GM12878 (cell line): ENCODE measurements at regions not wholly inside any gene's neighbourhood (a gene's known extent, or its start where the extent isn't known, plus 50 kb on each side); places are given as distances from the start of the nearest gene placed in this dataset.

Experiments used
- ATAC-seq: fragments of 200-7000 bp; cut with Tn5 transposase; 3 replicates; pipeline ENCODE4 v1.9.1; 2020; ENCODE audit warnings: mild to moderate bottlenecking, moderate library complexity
- BruUV-seq: library from RNA; stranded (reverse); fragments of 400-500 nt; replicated peaks from 2 replicates; lab custom pipeline; 2021; lab: Mats Ljungman, UMichigan
- CTCF ChIA-PET: fragments of 300-600 bp; sonication (Branson Sonifier 250); formaldehyde crosslinking; extraction: SDS; loops from one replicate; lab custom pipeline; 2021; ENCODE audit warnings: inconsistent platforms; lab: Yijun Ruan, JAX
- POLR2A ChIA-PET: fragments of 350-600 bp; formaldehyde crosslinking; extraction: SDS; loops from one replicate; lab custom pipeline; 2021; ENCODE audit warnings: inconsistent platforms; lab: Charles Lee
- RAD21 ChIA-PET: fragments of 300-600 bp; sonication (Branson Sonifier 250); formaldehyde crosslinking; loops from one replicate; lab custom pipeline; 2023; ENCODE audit warnings: antibody characterized with exemption; ENCODE audit not compliant: unreplicated experiment; lab: Charles Lee
- SMC1A ChIA-PET: fragments of 300-600 bp; sonication (Branson Sonifier 250); formaldehyde crosslinking; loops from one replicate; lab custom pipeline; 2023; ENCODE audit not compliant: unreplicated experiment, uncharacterized antibody; lab: Charles Lee
- DNase-seq: peaks from one replicate; pipeline ENCODE4 v3.0.0-alpha.2; 2011; ENCODE audit warnings: low read depth, low spot score
- FAIRE-seq: peaks from 3 replicates; lab custom pipeline; 2011; peaks lifted over from hg19 to GRCh38; lab: Jason Lieb, UNC
- H2AFZ ChIP-seq: 2 replicates; pipeline ENCODE4 v1.6.0; 2011; ENCODE audit warnings: low read depth, low read length, control low read depth; ENCODE audit not compliant: control insufficient read depth
- H3K27ac ChIP-seq: 2 replicates; pipeline ENCODE4 v1.5.1; 2011; ENCODE audit warnings: control low read depth; ENCODE audit not compliant: control insufficient read depth, insufficient read depth
- H3K27me3 ChIP-seq, 2 experiments: replicated peaks in 1 of 2; 2 replicates each; pipeline versions ENCODE4 v1.6.0 to v1.6.1; 2011; ENCODE audit warnings: low read length in 1 of 2; ENCODE audit not compliant: control insufficient read depth in 2 of 2, insufficient read depth in 2 of 2
- H3K36me3 ChIP-seq, 2 experiments: 2 replicates each; pipeline ENCODE4 v1.5.1; 2011; ENCODE audit warnings: low read length in 1 of 2; ENCODE audit not compliant: control insufficient read depth in 2 of 2, insufficient read depth in 2 of 2
- H3K4me1 ChIP-seq: 2 replicates; pipeline ENCODE4 v1.6.1; 2011; ENCODE audit warnings: mild to moderate bottlenecking, low read length, moderate library complexity, mixed read lengths; ENCODE audit not compliant: control insufficient read depth, insufficient read depth
- H3K4me2 ChIP-seq: 2 replicates; pipeline ENCODE4 v1.6.0; 2011; ENCODE audit warnings: control low read depth; ENCODE audit not compliant: control insufficient read depth, insufficient read depth
- H3K4me3 ChIP-seq: fragments of 200-600 bp; sonication (generic); 2 replicates; pipeline ENCODE4 v1.5.1; 2016
- H3K79me2 ChIP-seq: 2 replicates; pipeline ENCODE4 v1.6.0; 2011; ENCODE audit warnings: low read length; ENCODE audit not compliant: control insufficient read depth, insufficient read depth
- H3K9ac ChIP-seq: 2 replicates; pipeline ENCODE4 v1.8.0; 2011; ENCODE audit warnings: low read length, control low read depth, mixed read lengths; ENCODE audit not compliant: control insufficient read depth, insufficient read depth
- H3K9me3 ChIP-seq: replicated peaks from 3 replicates; pipeline ENCODE4 v1.5.1; 2011; ENCODE audit warnings: mild to moderate bottlenecking, low read length; ENCODE audit not compliant: control insufficient read depth, insufficient read depth
- H4K20me1 ChIP-seq: 2 replicates; pipeline ENCODE4 v1.6.0; 2011; ENCODE audit not compliant: control insufficient read depth, insufficient read depth
- BACH1 ChIP-seq: fragments of 450-650 bp; IDR thresholded peaks from 2 replicates; pipeline ENCODE4 v1.6.1; 2017; ENCODE audit warnings: mild to moderate bottlenecking, borderline replicate concordance
- BMI1 ChIP-seq: fragments of 450-650 bp; IDR thresholded peaks from 2 replicates; pipeline ENCODE4 v1.6.1; 2016; ENCODE audit warnings: mild to moderate bottlenecking, moderate library complexity, borderline replicate concordance
- CHD2 ChIP-seq: IDR thresholded peaks from 2 replicates; pipeline ENCODE4 v1.6.1; 2011; ENCODE audit warnings: low read depth, low read length, improper control_type of control experiment, borderline replicate concordance
- ELK1 ChIP-seq: IDR thresholded peaks from 2 replicates; pipeline ENCODE4 v1.6.1; 2012; ENCODE audit warnings: low read depth, low read length, improper control_type of control experiment
- HDGF ChIP-seq: fragments of 450-650 bp; IDR thresholded peaks from 2 replicates; pipeline ENCODE4 v1.6.1; 2016; ENCODE audit warnings: antibody characterized with exemption
- IKZF2 ChIP-seq, 2 experiments: fragments of 450-650 bp; IDR thresholded peaks; 2 replicates each; pipeline ENCODE4 v1.6.1; 2017; ENCODE audit warnings: mild to moderate bottlenecking in 2 of 2, moderate library complexity in 2 of 2
- JUND ChIP-seq: IDR thresholded peaks from 2 replicates; pipeline ENCODE4 v1.6.1; 2012; ENCODE audit warnings: low read depth, mild to moderate bottlenecking, low read length, improper control_type of control experiment, moderate library complexity
- POLR2AphosphoS2 ChIP-seq: IDR thresholded peaks from 2 replicates; pipeline ENCODE4 v1.6.1; 2011; ENCODE audit warnings: low read depth, mild to moderate bottlenecking, low read length, improper control_type of control experiment, moderate library complexity
- POLR2AphosphoS5 ChIP-seq: IDR thresholded peaks from 2 replicates; pipeline ENCODE4 v1.6.1; 2011; ENCODE audit warnings: mild to moderate bottlenecking, low read length, inconsistent platforms
- SPI1 ChIP-seq: IDR thresholded peaks from 2 replicates; pipeline ENCODE4 v1.6.1; 2011; ENCODE audit warnings: low read depth, mild to moderate bottlenecking, low read length, moderate library complexity, borderline replicate concordance; ENCODE audit not compliant: insufficient read depth
- STAT1 ChIP-seq: fragments of 450-650 bp; conservative IDR thresholded peaks from 2 replicates; pipeline ENCODE4 v1.6.1; 2014; ENCODE audit warnings: antibody characterized with exemption, mild to moderate bottlenecking
- STAT3 ChIP-seq: IDR thresholded peaks from 2 replicates; pipeline ENCODE4 v1.6.1; 2011; ENCODE audit warnings: low read depth, low read length, improper control_type of control experiment
- SUPT20H ChIP-seq: IDR thresholded peaks from 2 replicates; pipeline ENCODE4 v1.6.1; 2011; ENCODE audit warnings: low read depth, mild to moderate bottlenecking, low read length, moderate library complexity, borderline replicate concordance; ENCODE audit not compliant: control insufficient read depth
- TAF1 ChIP-seq: IDR thresholded peaks from 2 replicates; pipeline ENCODE4 v1.6.1; 2011; ENCODE audit warnings: mild to moderate bottlenecking, low read depth, low read length, borderline replicate concordance
- YBX1 ChIP-seq: fragments of 450-650 bp; IDR thresholded peaks from 2 replicates; pipeline ENCODE4 v1.6.1; 2016; ENCODE audit warnings: antibody characterized with exemption
- ZNF622 ChIP-seq: fragments of 450-650 bp; IDR thresholded peaks from 2 replicates; pipeline ENCODE4 v1.6.1; 2017; ENCODE audit warnings: mild to moderate bottlenecking, inconsistent platforms
- WGBS: methylation state at CpG from one replicate; pipeline ENCODE4 v1.1.6; 2016; ENCODE audit warnings: low lambda C conversion rate; ENCODE audit not compliant: insufficient replicate concordance, insufficient coverage; ENCODE audit errors: missing lambda C conversion rate; 5-methylcytosine and 5-hydroxymethylcytosine counted together
- in situ Hi-C: fragments of 300-500 bp; cut with MboI; formaldehyde crosslinking; loops from 9 replicates; pipeline ENCODE4 v1.14.3; 2018; ENCODE audit warnings: mixed read lengths
- intact Hi-C: fragments of 100-400 bp; cut with micrococcal nuclease; formaldehyde crosslinking; loops from one replicate; pipeline ENCODE4 v1.14.2; 2022; ENCODE audit not compliant: unreplicated experiment

GRCh38 chr2:211204456-211204855, 648.1 kb downstream of the CPS1 start:
- Histone ChIP-seq H3K4me2 (no peak overlapping the region), H3K79me2 (no peaks in the 10 kb centered on the region), H3K4me3 (no peak overlapping the region), H3K4me1 (no peaks in the 10 kb centered on the region), H3K27me3 (no peaks in the 10 kb centered on the region), H3K27ac (no peak overlapping the region), H3K36me3 (no peaks in the 10 kb centered on the region), H3K9ac (no peak overlapping the region), H4K20me1 (no peaks in the 10 kb centered on the region), H2AFZ (no peak overlapping the region), H3K9me3 (no peaks in the 10 kb centered on the region)
- no TSS peak for BruUV-seq
- no peak for TF ChIP-seq HDGF
- TF ChIP-seq ELK1, result no peak
- no peak for TF ChIP-seq SUPT20H
- TF ChIP-seq SPI1, result no peak
- TF ChIP-seq POLR2AphosphoS2, result no peak
- no peak for TF ChIP-seq TAF1
- no peak for TF ChIP-seq CHD2
- TF ChIP-seq STAT1, result no peak
- no peak for TF ChIP-seq STAT3
- no peak for TF ChIP-seq ZNF622
- TF ChIP-seq POLR2AphosphoS5, result no peak
- TF ChIP-seq JUND, result no peak
- no peak for TF ChIP-seq IKZF2 (IDR thresholded peaks at IDR 0.05)
- TF ChIP-seq YBX1, result no peak
- TF ChIP-seq BMI1, result no peak
- TF ChIP-seq BACH1, result no peak
- SMC1A ChIA-PET, result no interaction called here
- no peak for ATAC-seq
- intact Hi-C loops, result no loop called here
- POLR2A ChIA-PET, result no interaction called here
- 17% methylated on average over 2 of the region's 2 CpGs for WGBS
- no peak for FAIRE-seq
- RAD21 ChIA-PET, result no interaction called here
- in situ Hi-C loops, result no loop called here
- CTCF ChIA-PET, result interaction anchor here (1.1 kb wide), 1 partner anchor 300 kb away, joined by 3 read pairs; no protein-coding TSS in a partner anchor
- DNase-seq, result no peak
